ENCODE measurements at regions not wholly inside any gene's neighbourhood (a gene's known extent, or its start where the extent isn't known, plus 50 kb on each side); places are given as distances from the start of the nearest gene placed in this dataset.

GRCh38 chr10:3016016-3016415 lies 51.3 kb upstream of the PFKP start:
- ChIA-PET POLR2A (ENCODE audit: partially characterized antibody) (no interaction called here), CTCF (ENCODE audit: partially characterized antibody) (no interaction called here)
- Histone ChIP-seq H3K4me3 (ENCODE audit: low read length in 2 of 2) (no peak overlapping the region), H3K27ac (ENCODE audit: low read depth, low read length) (no peak overlapping the region), H3K4me1 (ENCODE audit: insufficient read depth, low read length) (no peaks in the 10 kb centered on the region), H3K27me3 (ENCODE audit: insufficient read depth, low read length) (no peaks in the 10 kb centered on the region), H3K36me3 (ENCODE audit: insufficient read depth, low read length) (no peaks in the 10 kb centered on the region), H3K9me3 (ENCODE audit: control insufficient read depth in 1 of 2, low read length in 2 of 2) (no peaks in the 10 kb centered on the region)
- Mint-ChIP-seq H3K9me3 (peaks cover 0 to 5% (median 0%) of the 10 kb centered on the region in 8 donors), H3K4me3 (no peak overlapping the region), H3K27me3 (peaks cover 16 to 30% of the 10 kb centered on the region in 2 donors), H3K4me1 (no peaks in the 10 kb centered on the region), H3K36me3 (no peaks in the 10 kb centered on the region), H3K27ac (no peak overlapping the region)
- intact Hi-C loops (cut with micrococcal nuclease) = no loop called here
- DNase-seq = no peak

DNA sequence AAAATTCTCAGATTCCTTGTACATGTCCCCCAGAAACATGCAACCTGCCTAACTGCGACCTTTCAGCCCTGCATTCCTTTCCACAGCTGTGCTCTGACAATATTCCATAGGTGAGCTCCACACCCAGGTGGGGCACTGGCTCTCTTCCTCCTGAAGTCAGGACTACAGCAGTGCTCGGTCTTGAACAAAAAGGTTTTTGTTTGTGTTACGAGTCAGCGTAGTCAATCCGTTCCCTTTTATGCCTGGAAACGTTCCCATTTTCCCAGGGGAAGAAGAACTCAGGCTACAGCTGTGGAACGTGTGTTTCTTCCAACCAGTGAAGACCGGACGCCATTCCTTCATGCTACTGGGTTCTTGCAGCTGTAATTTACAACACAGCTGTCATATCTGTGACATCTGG lies 52.4 kb upstream of the PFKP start:
- H3K36me3 Mint-ChIP-seq = no peaks in the 10 kb centered on the region
- H3K27ac Mint-ChIP-seq = no peak overlapping the region
- Histone ChIP-seq H3K27ac (ENCODE audit: low read depth, low read length) (no peak overlapping the region), H3K4me3 (ENCODE audit: low read length in 2 of 2) (no peak overlapping the region), H3K36me3 (ENCODE audit: insufficient read depth, low read length) (no peaks in the 10 kb centered on the region), H3K27me3 (ENCODE audit: insufficient read depth, low read length) (no peaks in the 10 kb centered on the region), H3K4me1 (ENCODE audit: insufficient read depth, low read length) (no peaks in the 10 kb centered on the region), H3K9me3 (ENCODE audit: control insufficient read depth in 1 of 2, low read length in 2 of 2) (no peaks in the 10 kb centered on the region)
- intact Hi-C loops (cut with micrococcal nuclease) = no loop called here
- CTCF ChIA-PET (ENCODE audit: partially characterized antibody) = no interaction called here
- no peak for DNase-seq
- peaks cover 14 to 34% of the 10 kb centered on the region in 2 donors for H3K27me3 Mint-ChIP-seq
- H3K9me3 Mint-ChIP-seq = peaks cover 0 to 5% (median 0%) of the 10 kb centered on the region in 8 donors
- no peak overlapping the region for H3K4me3 Mint-ChIP-seq
- H3K4me1 Mint-ChIP-seq = no peaks in the 10 kb centered on the region
- POLR2A ChIA-PET (ENCODE audit: partially characterized antibody) = no interaction called here

DNA sequence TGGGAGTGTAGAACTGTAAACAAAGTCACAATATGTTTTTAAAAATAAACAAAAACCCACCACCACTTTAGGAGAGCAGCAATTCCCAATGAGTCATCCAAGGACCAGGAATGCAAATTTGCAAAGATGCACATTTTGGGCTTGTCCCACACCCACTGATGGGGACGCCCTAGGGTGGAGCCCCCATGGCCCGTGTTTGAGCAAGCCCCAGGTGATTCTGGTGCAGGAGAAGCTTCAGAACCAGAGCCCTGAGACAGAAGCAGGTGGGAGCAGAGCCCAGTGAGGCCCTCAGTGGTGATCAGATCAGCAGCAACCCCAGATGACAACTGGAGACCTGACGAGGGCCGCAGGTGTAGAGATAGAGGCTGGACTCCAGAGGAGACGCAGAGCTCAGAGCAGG lies 55.1 kb upstream of the PFKP start:
- no peaks in the 10 kb centered on the region for H3K36me3 Mint-ChIP-seq
- peaks cover 30 to 47% of the 10 kb centered on the region in 2 donors for H3K27me3 Mint-ChIP-seq
- CTCF ChIA-PET (ENCODE audit: partially characterized antibody) = no interaction called here
- peaks cover 0 to 2% (median 0%) of the 10 kb centered on the region in 4 donors for H3K4me1 Mint-ChIP-seq
- Histone ChIP-seq H3K9me3 (ENCODE audit: control insufficient read depth in 1 of 2, low read length in 2 of 2) (no peaks in the 10 kb centered on the region), H3K27ac (ENCODE audit: low read depth, low read length) (no peak overlapping the region), H3K36me3 (ENCODE audit: insufficient read depth, low read length) (no peaks in the 10 kb centered on the region), H3K4me3 (ENCODE audit: low read length in 2 of 2) (no peak overlapping the region), H3K27me3 (ENCODE audit: insufficient read depth, low read length) (no peaks in the 10 kb centered on the region), H3K4me1 (ENCODE audit: insufficient read depth, low read length) (no peaks in the 10 kb centered on the region)
- intact Hi-C loops (cut with micrococcal nuclease) = no loop called here
- no peak overlapping the region for H3K4me3 Mint-ChIP-seq
- no peak for DNase-seq
- H3K9me3 Mint-ChIP-seq = peaks cover 0 to 5% (median 0%) of the 10 kb centered on the region in 8 donors
- POLR2A ChIA-PET (ENCODE audit: partially characterized antibody) = no interaction called here
- no peak overlapping the region for H3K27ac Mint-ChIP-seq

DNA sequence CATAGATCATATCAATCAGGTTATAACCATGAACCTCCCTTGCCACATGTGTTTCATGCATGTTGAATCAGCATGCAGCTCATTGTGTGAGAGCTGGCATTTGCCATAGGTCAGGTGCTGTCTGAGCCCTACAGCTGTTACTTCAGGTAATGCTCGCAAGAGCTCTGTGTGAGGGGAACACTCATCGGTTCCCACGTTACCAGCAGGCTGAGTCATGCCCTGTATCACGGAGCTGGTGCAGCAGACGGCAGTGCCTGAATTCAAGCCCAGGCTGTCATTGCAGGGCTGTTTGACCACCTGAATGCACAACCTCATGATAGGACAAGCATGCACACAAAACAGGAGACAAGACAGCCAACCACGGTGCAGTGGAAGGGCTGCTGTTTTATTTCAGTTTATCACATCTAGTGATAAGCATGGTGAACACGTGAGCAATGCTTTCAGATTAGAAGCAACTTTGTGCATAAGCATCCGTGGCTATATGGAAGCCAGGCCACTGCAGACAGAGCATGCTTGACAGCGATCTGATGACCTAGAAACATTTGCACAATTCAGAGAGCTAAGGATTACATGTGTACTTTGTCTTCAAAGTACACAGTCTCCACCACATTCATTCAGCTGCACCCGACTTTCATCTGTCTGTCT lies 56.4 kb upstream of the PFKP start:
- H3K36me3 Mint-ChIP-seq = no peaks in the 10 kb centered on the region
- ChIA-PET POLR2A (ENCODE audit: partially characterized antibody) (no interaction called here), CTCF (ENCODE audit: partially characterized antibody) (interaction anchor here (1.6 kb wide), 1 partner anchor 11 kb away, joined by 4 read pairs; no protein-coding TSS in a partner anchor)
- no peak overlapping the region for H3K27ac ChIP-seq (ENCODE audit: low read depth, low read length)
- H3K27me3 Mint-ChIP-seq = peaks cover 31 to 47% of the 10 kb centered on the region in 2 donors
- H3K4me3 Mint-ChIP-seq = no peak overlapping the region
- H3K9me3 Mint-ChIP-seq = peaks cover 0 to 5% (median 0%) of the 10 kb centered on the region in 8 donors
- peaks cover 3% of the 10 kb centered on the region for H3K27me3 ChIP-seq (ENCODE audit: insufficient read depth, low read length)
- H3K4me3 ChIP-seq (ENCODE audit: low read length in 2 of 2) = no peak overlapping the region
- intact Hi-C loops (cut with micrococcal nuclease) = no loop called here
- H3K4me1 Mint-ChIP-seq = peaks cover 0 to 2% (median 0%) of the 10 kb centered on the region in 4 donors
- H3K36me3 ChIP-seq (ENCODE audit: insufficient read depth, low read length) = no peaks in the 10 kb centered on the region
- H3K9me3 ChIP-seq (ENCODE audit: control insufficient read depth in 1 of 2, low read length in 2 of 2) = no peaks in the 10 kb centered on the region
- no peaks in the 10 kb centered on the region for H3K4me1 ChIP-seq (ENCODE audit: insufficient read depth, low read length)
- DNase-seq = no peak
- no peak overlapping the region for H3K27ac Mint-ChIP-seq

DNA sequence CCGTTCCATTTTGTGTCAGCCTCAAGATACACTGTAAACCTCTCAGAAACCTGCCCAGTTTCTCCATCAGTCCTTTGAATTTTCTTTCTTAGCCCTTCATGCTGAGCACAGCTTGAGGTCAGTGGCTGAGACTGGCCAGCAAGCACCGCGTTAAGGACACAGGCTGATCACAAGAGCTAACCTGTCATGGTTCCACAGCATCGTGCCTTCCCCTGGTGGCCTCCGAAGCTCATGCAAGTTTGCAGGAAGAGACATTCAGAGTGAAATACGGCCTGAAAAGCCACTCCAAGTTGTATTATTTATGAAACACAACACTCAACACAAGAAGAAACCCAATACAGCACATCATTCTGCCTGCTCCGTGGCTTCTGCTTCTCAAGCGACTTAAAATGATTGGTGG lies 57.0 kb upstream of the PFKP start:
- no peaks in the 10 kb centered on the region for H3K4me1 ChIP-seq (ENCODE audit: insufficient read depth, low read length)
- H3K36me3 Mint-ChIP-seq = no peaks in the 10 kb centered on the region
- no peaks in the 10 kb centered on the region for H3K36me3 ChIP-seq (ENCODE audit: insufficient read depth, low read length)
- DNase-seq = no peak
- H3K9me3 Mint-ChIP-seq = peaks cover 0 to 5% (median 0%) of the 10 kb centered on the region in 8 donors
- intact Hi-C loops (cut with micrococcal nuclease) = no loop called here
- no peak overlapping the region for H3K27ac Mint-ChIP-seq
- H3K27ac ChIP-seq (ENCODE audit: low read depth, low read length) = no peak overlapping the region
- no peaks in the 10 kb centered on the region for H3K9me3 ChIP-seq (ENCODE audit: control insufficient read depth in 1 of 2, low read length in 2 of 2)
- H3K27me3 ChIP-seq (ENCODE audit: insufficient read depth, low read length) = peaks cover 3% of the 10 kb centered on the region
- CTCF ChIA-PET (ENCODE audit: partially characterized antibody) = interaction anchor here (1.6 kb wide), 1 partner anchor 12 kb away, joined by 4 read pairs; no protein-coding TSS in a partner anchor
- H3K27me3 Mint-ChIP-seq = peaks cover 31 to 47% of the 10 kb centered on the region in 2 donors
- H3K4me1 Mint-ChIP-seq = peaks cover 0 to 2% (median 0%) of the 10 kb centered on the region in 4 donors
- POLR2A ChIA-PET (ENCODE audit: partially characterized antibody) = no interaction called here
- no peak overlapping the region for H3K4me3 Mint-ChIP-seq
- no peak overlapping the region for H3K4me3 ChIP-seq (ENCODE audit: low read length in 2 of 2)

- no peak overlapping the region for H3K27ac ChIP-seq (ENCODE audit: low read depth, low read length)
- peaks cover 0 to 5% (median 0%) of the 10 kb centered on the region in 8 donors for H3K9me3 Mint-ChIP-seq
- no peaks in the 10 kb centered on the region for H3K36me3 Mint-ChIP-seq
- intact Hi-C loops (cut with micrococcal nuclease) = no loop called here
- no peaks in the 10 kb centered on the region for H3K36me3 ChIP-seq (ENCODE audit: insufficient read depth, low read length)
- ChIA-PET CTCF (ENCODE audit: partially characterized antibody) (no interaction called here), POLR2A (ENCODE audit: partially characterized antibody) (no interaction called here)
- H3K27me3 Mint-ChIP-seq = peaks cover 31 to 43% of the 10 kb centered on the region in 2 donors
- peaks cover 3% of the 10 kb centered on the region for H3K27me3 ChIP-seq (ENCODE audit: insufficient read depth, low read length)
- no peak overlapping the region for H3K27ac Mint-ChIP-seq
- H3K4me3 Mint-ChIP-seq = no peak overlapping the region
- H3K4me1 ChIP-seq (ENCODE audit: insufficient read depth, low read length) = no peaks in the 10 kb centered on the region
- no peak overlapping the region for H3K4me3 ChIP-seq (ENCODE audit: low read length in 2 of 2)
- H3K4me1 Mint-ChIP-seq = peaks cover 0 to 2% (median 0%) of the 10 kb centered on the region in 4 donors
- H3K9me3 ChIP-seq (ENCODE audit: control insufficient read depth in 1 of 2, low read length in 2 of 2) = no peaks in the 10 kb centered on the region
- DNase-seq = no peak
Measured at GRCh38 chr10:3009341-3009740, 58.0 kb upstream of the PFKP start.

DNA sequence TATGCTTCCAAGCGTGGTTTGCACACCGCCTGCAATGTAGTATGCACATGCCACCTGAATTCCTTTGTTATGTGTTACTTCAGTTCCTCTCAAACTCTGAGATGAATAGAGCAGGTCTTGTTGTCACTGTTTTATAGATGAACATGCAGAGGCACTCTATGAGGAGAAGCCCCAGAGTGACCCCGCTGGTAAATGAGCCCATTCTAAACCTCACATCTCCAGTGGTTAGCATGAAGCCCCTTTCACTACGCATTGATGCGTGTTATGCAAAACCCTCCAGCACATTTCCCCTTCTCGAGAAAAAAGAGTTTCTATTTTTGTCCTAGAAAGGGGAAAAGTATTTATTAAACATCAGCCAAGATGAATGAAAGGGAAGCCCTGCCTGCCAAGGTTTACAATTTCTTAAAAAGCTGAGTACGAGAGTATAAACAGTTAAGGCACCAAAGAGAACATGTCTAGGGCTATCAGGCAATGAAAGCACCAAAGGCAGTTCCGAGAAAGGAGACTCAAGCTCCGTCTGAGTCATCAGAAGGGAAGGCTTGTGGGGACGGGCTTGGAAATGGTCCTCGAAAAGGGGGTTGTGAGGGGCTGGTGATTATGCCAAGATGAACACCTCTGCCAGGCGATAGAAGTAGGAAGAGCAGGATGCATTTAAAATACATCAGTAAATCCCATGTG lies 58.7 kb upstream of the PFKP start:
- H3K36me3 Mint-ChIP-seq = no peaks in the 10 kb centered on the region
- no peak overlapping the region for H3K4me3 Mint-ChIP-seq
- ChIA-PET CTCF (ENCODE audit: partially characterized antibody) (no interaction called here), POLR2A (ENCODE audit: partially characterized antibody) (no interaction called here)
- peaks cover 0 to 2% (median 0%) of the 10 kb centered on the region in 4 donors for H3K4me1 Mint-ChIP-seq
- DNase-seq = no peak
- no peak overlapping the region for H3K27ac Mint-ChIP-seq
- Histone ChIP-seq H3K4me3 (ENCODE audit: low read length in 2 of 2) (no peak overlapping the region), H3K27me3 (ENCODE audit: insufficient read depth, low read length) (peaks cover 3% of the 10 kb centered on the region), H3K27ac (ENCODE audit: low read depth, low read length) (no peak overlapping the region), H3K36me3 (ENCODE audit: insufficient read depth, low read length) (no peaks in the 10 kb centered on the region), H3K4me1 (ENCODE audit: insufficient read depth, low read length) (no peaks in the 10 kb centered on the region), H3K9me3 (ENCODE audit: control insufficient read depth in 1 of 2, low read length in 2 of 2) (no peaks in the 10 kb centered on the region)
- intact Hi-C loops (cut with micrococcal nuclease) = no loop called here
- peaks cover 31 to 42% of the 10 kb centered on the region in 2 donors for H3K27me3 Mint-ChIP-seq
- H3K9me3 Mint-ChIP-seq = peaks cover 0 to 5% (median 0%) of the 10 kb centered on the region in 8 donors
